Caco-2 (cell line): ENCODE measurements at regions not wholly inside any gene's neighbourhood (a gene's known extent, or its start where the extent isn't known, plus 50 kb on each side); places are given as distances from the start of the nearest gene placed in this dataset.

Experiments
- BruUV-seq: library from RNA; stranded (reverse); fragments of 400-500 nt; replicated peaks from 2 replicates; lab custom pipeline; 2021; lab: Mats Ljungman, UMichigan
- CTCF ChIA-PET: fragments of 300-600 bp; sonication (Branson Sonifier 250); formaldehyde crosslinking; loops from one replicate; lab custom pipeline; 2022; ENCODE audit warnings: antibody characterized with exemption; lab: Charles Lee
- POLR2A ChIA-PET: fragments of 300-600 bp; sonication (Branson Sonifier 250); formaldehyde crosslinking; loops from one replicate; lab custom pipeline; 2022; ENCODE audit warnings: antibody characterized with exemption; lab: Charles Lee
- DNase-seq, 2 experiments: peaks; one replicate each; pipeline versions ENCODE4 v3.0.0 to v3.0.0-alpha.2; 2020 to 2022
- H3K27me3 ChIP-seq: replicated peaks from 2 replicates; pipeline ENCODE4 v1.6.0; 2011; ENCODE audit warnings: low read length; ENCODE audit not compliant: control insufficient read depth, insufficient read depth
- H3K36me3 ChIP-seq: 2 replicates; pipeline ENCODE4 v1.5.1; 2011; ENCODE audit warnings: low read length; ENCODE audit not compliant: control insufficient read depth, insufficient read depth
- H3K4me1 ChIP-seq: fragments of 250-450 bp; sonication (Bioruptor Pico); 2 replicates; pipeline ENCODE4 v1.5.1; 2020; ENCODE audit warnings: mild to moderate bottlenecking
- H3K4me3 ChIP-seq: 2 replicates; pipeline ENCODE4 v1.5.1; 2011; ENCODE audit warnings: low read depth, mild to moderate bottlenecking, control low read depth, low read length
- H3K9me3 ChIP-seq: fragments of 250-450 bp; sonication (Bioruptor Pico); 2 replicates; pipeline ENCODE4 v1.5.1; 2020; ENCODE audit warnings: mild to moderate bottlenecking, moderate library complexity
- H3K27ac Mint-ChIP-seq: one replicate; pipeline ENCODE4 v1.8.0; 2022; ENCODE audit warnings: mixed read lengths; ENCODE audit not compliant: unreplicated experiment
- H3K27me3 Mint-ChIP-seq: one replicate; pipeline ENCODE4 v1.8.0; 2022; ENCODE audit warnings: mixed read lengths; ENCODE audit not compliant: insufficient read depth, unreplicated experiment
- H3K36me3 Mint-ChIP-seq: one replicate; pipeline ENCODE4 v1.8.0; 2022; ENCODE audit warnings: mild to moderate bottlenecking, mixed read lengths; ENCODE audit not compliant: insufficient read depth, unreplicated experiment
- H3K4me1 Mint-ChIP-seq: one replicate; pipeline ENCODE4 v1.8.0; 2022; ENCODE audit warnings: low read depth, mixed read lengths; ENCODE audit not compliant: unreplicated experiment
- H3K4me3 Mint-ChIP-seq: one replicate; pipeline ENCODE4 v1.8.0; 2022; ENCODE audit warnings: mild to moderate bottlenecking, moderate library complexity, mixed read lengths; ENCODE audit not compliant: unreplicated experiment
- H3K9me3 Mint-ChIP-seq: one replicate; pipeline ENCODE4 v1.8.0; 2022; ENCODE audit warnings: mixed read lengths; ENCODE audit not compliant: unreplicated experiment
- CTCF ChIP-seq, 2 experiments: fragments of 200-600 bp in 1 of 2; IDR thresholded peaks; 1 replicate in 1 of 2; 2 replicates in 1 of 2; pipeline versions ENCODE4 v1.5.1 to v1.8.0; 2011 to 2022; ENCODE audit warnings: antibody characterized with exemption in 1 of 2, control low read depth in 1 of 2, inconsistent platforms in 1 of 2, low read depth in 1 of 2, low read length in 1 of 2, mild to moderate bottlenecking in 1 of 2, moderate library complexity in 1 of 2; ENCODE audit not compliant: insufficient read depth in 1 of 2, severe bottlenecking in 1 of 2, unreplicated experiment in 1 of 2
- intact Hi-C: fragments of 100-400 bp; cut with micrococcal nuclease; formaldehyde crosslinking; loops from one replicate; pipeline ENCODE4 v1.10.0; 2022; ENCODE audit not compliant: unreplicated experiment

- Histone ChIP-seq H3K27me3 (no peaks in the 10 kb centered on the region), H3K36me3 (no peaks in the 10 kb centered on the region), H3K4me3 (no peak overlapping the region), H3K4me1 (no peaks in the 10 kb centered on the region), H3K9me3 (no peaks in the 10 kb centered on the region)
- TF ChIP-seq CTCF (IDR thresholded peaks at IDR 0.05; ENCODE audit: insufficient read depth in 1 of 2, low read depth in 1 of 2, low read length in 1 of 2, severe bottlenecking in 1 of 2, unreplicated experiment in 1 of 2): no peak
- intact Hi-C loops: no loop called here
- no peak for DNase-seq
- ChIA-PET CTCF (no interaction called here), POLR2A (no interaction called here)
- Mint-ChIP-seq H3K4me1 (peaks cover 9% of the 10 kb centered on the region), H3K9me3 (no peaks in the 10 kb centered on the region), H3K27me3 (no peaks in the 10 kb centered on the region), H3K36me3 (no peaks in the 10 kb centered on the region), H3K4me3 (no peak overlapping the region), H3K27ac (peak overlapping the region; percentile 24)
- no TSS peak for BruUV-seq
These were observed 292.0 kb downstream of the RPAP3 start for GRCh38 chr12:47413806-47414205.

GRCh38 chr12:47412601-47413236 is 293.1 kb downstream of the RPAP3 start:
- no TSS peak for BruUV-seq
- Histone ChIP-seq H3K4me3 (no peak overlapping the region), H3K36me3 (no peaks in the 10 kb centered on the region), H3K27me3 (no peaks in the 10 kb centered on the region), H3K9me3 (no peaks in the 10 kb centered on the region), H3K4me1 (0 out of 2 replicates have a peak, but pooled peaks cover 3% of the 10 kb centered on the region)
- Mint-ChIP-seq H3K27me3 (no peaks in the 10 kb centered on the region), H3K9me3 (no peaks in the 10 kb centered on the region), H3K27ac (no peak overlapping the region), H3K36me3 (no peaks in the 10 kb centered on the region), H3K4me3 (no peak overlapping the region), H3K4me1 (peaks cover 9% of the 10 kb centered on the region)
- no peak for DNase-seq
- CTCF ChIA-PET: interaction anchor here (0.6 to 0.8 kb wide), 2 partner anchors 15 to 335 kb away, joined by 3 to 4 read pairs; no protein-coding TSS in a partner anchor
- no peak for TF ChIP-seq CTCF (IDR thresholded peaks at IDR 0.05; ENCODE audit: insufficient read depth in 1 of 2, low read depth in 1 of 2, low read length in 1 of 2, severe bottlenecking in 1 of 2, unreplicated experiment in 1 of 2)
- intact Hi-C loops: no loop called here
- POLR2A ChIA-PET: no interaction called here

GRCh38 chr12:47411966-47412365 is 293.9 kb downstream of the RPAP3 start:
- Mint-ChIP-seq H3K27ac (no peak overlapping the region), H3K36me3 (no peaks in the 10 kb centered on the region), H3K4me1 (peaks cover 9% of the 10 kb centered on the region), H3K9me3 (no peaks in the 10 kb centered on the region), H3K4me3 (no peak overlapping the region), H3K27me3 (no peaks in the 10 kb centered on the region)
- Histone ChIP-seq H3K27me3 (no peaks in the 10 kb centered on the region), H3K4me3 (no peak overlapping the region), H3K4me1 (0 out of 2 replicates have a peak, but pooled peaks cover 3% of the 10 kb centered on the region), H3K36me3 (no peaks in the 10 kb centered on the region), H3K9me3 (no peaks in the 10 kb centered on the region)
- BruUV-seq: no TSS peak
- CTCF ChIA-PET: no interaction called here
- POLR2A ChIA-PET: no interaction called here
- no peak for TF ChIP-seq CTCF (IDR thresholded peaks at IDR 0.05; ENCODE audit: insufficient read depth in 1 of 2, low read depth in 1 of 2, low read length in 1 of 2, severe bottlenecking in 1 of 2, unreplicated experiment in 1 of 2)
- intact Hi-C loops: no loop called here
- no peak for DNase-seq
